GM23248 (cell line): ENCODE measurements at regions not wholly inside any gene's neighbourhood (a gene's known extent, or its start where the extent isn't known, plus 50 kb on each side); places are given as distances from the start of the nearest gene placed in this dataset.

Source experiments
- EZH2 ChIP-seq: fragments of 200-600 bp; sonication (generic); IDR thresholded peaks from 2 replicates; pipeline ENCODE4 v1.6.1; 2018; ENCODE audit warnings: antibody characterized with exemption, mild to moderate bottlenecking; ENCODE audit not compliant: insufficient read depth, poor library complexity, severe bottlenecking
- EZH2phosphoT487 ChIP-seq: fragments of 200-600 bp; sonication (generic); IDR thresholded peaks from 2 replicates; pipeline ENCODE4 v1.6.1; 2018; ENCODE audit warnings: antibody characterized with exemption, moderate library complexity, mild to moderate bottlenecking, low read depth; ENCODE audit not compliant: insufficient read depth

GRCh38 chr3:170718848-170719247 is 133.0 kb upstream of the SLC7A14 start:
- TF ChIP-seq EZH2 (no peak), EZH2phosphoT487 (no peak)
